Vagina (tissue), 2 donors: ENCODE measurements at regions not wholly inside any gene's neighbourhood (a gene's known extent, or its start where the extent isn't known, plus 50 kb on each side); places are given as distances from the start of the nearest gene placed in this dataset.

Experiments used
- POLR2A ChIP-seq, 2 donors: fragments of 450-650 bp; IDR thresholded peaks; one replicate each; pipeline ENCODE4 v1.6.1; 2017; ENCODE audit warnings: antibody characterized with exemption in 2 of 2, mild to moderate bottlenecking in 2 of 2, moderate library complexity in 2 of 2
- POLR2AphosphoS5 ChIP-seq, 2 donors: sonication (generic); formaldehyde crosslinking; IDR thresholded peaks; one replicate each; pipeline ENCODE4 v1.9.0; 2017; ENCODE audit warnings: antibody characterized with exemption in 2 of 2, mild to moderate bottlenecking in 2 of 2, low read depth in 1 of 2; ENCODE audit not compliant: insufficient read depth in 1 of 2
- TF ChIP-seq, protein P1 (sequence below), 3 experiments: fragments of 450-650 bp in 2 of 3; fragments of 200-600 bp in 1 of 3; sonication (generic) in 1 of 3; IDR thresholded peaks; one replicate each; pipeline ENCODE4 v1.5.1; 2017 to 2019; ENCODE audit warnings: antibody characterized with exemption in 3 of 3, mild to moderate bottlenecking in 2 of 3, moderate library complexity in 2 of 3

- TF ChIP-seq, protein P1, sequence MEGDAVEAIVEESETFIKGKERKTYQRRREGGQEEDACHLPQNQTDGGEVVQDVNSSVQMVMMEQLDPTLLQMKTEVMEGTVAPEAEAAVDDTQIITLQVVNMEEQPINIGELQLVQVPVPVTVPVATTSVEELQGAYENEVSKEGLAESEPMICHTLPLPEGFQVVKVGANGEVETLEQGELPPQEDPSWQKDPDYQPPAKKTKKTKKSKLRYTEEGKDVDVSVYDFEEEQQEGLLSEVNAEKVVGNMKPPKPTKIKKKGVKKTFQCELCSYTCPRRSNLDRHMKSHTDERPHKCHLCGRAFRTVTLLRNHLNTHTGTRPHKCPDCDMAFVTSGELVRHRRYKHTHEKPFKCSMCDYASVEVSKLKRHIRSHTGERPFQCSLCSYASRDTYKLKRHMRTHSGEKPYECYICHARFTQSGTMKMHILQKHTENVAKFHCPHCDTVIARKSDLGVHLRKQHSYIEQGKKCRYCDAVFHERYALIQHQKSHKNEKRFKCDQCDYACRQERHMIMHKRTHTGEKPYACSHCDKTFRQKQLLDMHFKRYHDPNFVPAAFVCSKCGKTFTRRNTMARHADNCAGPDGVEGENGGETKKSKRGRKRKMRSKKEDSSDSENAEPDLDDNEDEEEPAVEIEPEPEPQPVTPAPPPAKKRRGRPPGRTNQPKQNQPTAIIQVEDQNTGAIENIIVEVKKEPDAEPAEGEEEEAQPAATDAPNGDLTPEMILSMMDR (IDR thresholded peaks at IDR 0.05), result no peak
- TF ChIP-seq POLR2AphosphoS5 (IDR thresholded peaks at IDR 0.05; ENCODE audit: insufficient read depth in 1 of 2, low read depth in 1 of 2) (no peak), POLR2A (IDR thresholded peaks at IDR 0.05) (no peak)
Measured at GRCh38 chr6:101326411-101326810, 67.1 kb upstream of the GRIK2 start.
